Stimulated activated CD4-positive, alpha-beta T cell treated with anti-CD3 and anti-CD28 coated beads, Interleukin-12 subunit alpha, Interleukin-12 subunit beta, amount 100 ng/mL, for 48 hours (primary cell): ENCODE measurements at regions not wholly inside any gene's neighbourhood (a gene's known extent, or its start where the extent isn't known, plus 50 kb on each side); places are given as distances from the start of the nearest gene placed in this dataset.
"Not testable (repeated sequence)": the region's sequence is repeated elsewhere in the genome, so short reads cannot be mapped to it uniquely, and the experiment has no call there.

Experiments
- DNase-seq, 3 donors: peaks; one replicate each; pipeline ENCODE4 v3.0.0-alpha.2; 2020; ENCODE audit warnings: low read depth in 2 of 3, low spot score in 1 of 3

DNA sequence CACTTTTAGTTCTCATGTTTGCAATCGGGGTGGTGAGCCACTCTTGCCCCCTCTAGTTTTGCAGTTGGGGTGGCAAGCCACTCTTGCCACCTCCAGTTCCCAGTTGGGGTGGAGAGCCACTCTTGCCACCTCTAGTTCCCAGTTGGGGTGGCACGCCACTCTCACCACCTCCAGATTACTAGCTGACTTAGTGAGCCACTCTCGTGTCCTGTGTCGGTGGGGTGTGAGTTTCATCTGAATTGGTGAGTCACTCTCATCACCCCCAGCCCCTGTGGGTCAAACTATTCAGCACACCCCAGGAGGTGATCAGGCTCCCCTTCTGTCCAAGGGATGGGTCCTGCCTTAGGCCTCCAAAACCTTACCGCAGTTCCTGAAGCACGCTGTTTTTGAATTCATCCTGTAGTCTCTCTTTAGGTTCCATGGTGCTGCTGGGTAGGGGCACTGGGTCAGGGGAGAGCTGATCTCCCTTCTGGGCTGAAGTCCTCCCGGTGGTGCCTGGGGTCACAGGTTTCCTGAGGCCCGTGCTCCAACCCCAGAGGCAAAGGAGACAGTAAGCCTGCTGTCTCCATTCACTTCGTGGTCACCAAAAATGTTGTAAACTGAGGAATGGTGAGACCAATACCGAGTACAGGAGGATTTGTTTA lies 224.2 kb upstream of the SYNCRIP start:
- no peak for DNase-seq

DNA sequence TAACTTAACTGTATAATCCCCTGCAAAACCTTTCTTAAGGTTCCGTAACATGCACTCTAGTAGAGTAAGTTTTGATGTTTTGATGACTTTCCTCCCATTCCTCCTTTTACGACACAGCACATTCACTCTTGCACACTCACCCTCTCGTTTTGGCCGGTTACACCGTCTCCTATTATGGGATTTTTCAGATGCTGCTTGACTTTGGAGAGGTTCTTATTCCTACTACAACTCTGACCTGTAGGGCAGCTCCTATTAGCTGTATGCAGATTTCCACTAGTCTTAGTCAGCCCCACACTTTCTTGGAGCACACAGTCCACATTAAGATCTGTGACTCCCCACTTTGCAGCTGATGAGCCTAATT lies 223.7 kb upstream of the SYNCRIP start:
- no peak for DNase-seq

DNA sequence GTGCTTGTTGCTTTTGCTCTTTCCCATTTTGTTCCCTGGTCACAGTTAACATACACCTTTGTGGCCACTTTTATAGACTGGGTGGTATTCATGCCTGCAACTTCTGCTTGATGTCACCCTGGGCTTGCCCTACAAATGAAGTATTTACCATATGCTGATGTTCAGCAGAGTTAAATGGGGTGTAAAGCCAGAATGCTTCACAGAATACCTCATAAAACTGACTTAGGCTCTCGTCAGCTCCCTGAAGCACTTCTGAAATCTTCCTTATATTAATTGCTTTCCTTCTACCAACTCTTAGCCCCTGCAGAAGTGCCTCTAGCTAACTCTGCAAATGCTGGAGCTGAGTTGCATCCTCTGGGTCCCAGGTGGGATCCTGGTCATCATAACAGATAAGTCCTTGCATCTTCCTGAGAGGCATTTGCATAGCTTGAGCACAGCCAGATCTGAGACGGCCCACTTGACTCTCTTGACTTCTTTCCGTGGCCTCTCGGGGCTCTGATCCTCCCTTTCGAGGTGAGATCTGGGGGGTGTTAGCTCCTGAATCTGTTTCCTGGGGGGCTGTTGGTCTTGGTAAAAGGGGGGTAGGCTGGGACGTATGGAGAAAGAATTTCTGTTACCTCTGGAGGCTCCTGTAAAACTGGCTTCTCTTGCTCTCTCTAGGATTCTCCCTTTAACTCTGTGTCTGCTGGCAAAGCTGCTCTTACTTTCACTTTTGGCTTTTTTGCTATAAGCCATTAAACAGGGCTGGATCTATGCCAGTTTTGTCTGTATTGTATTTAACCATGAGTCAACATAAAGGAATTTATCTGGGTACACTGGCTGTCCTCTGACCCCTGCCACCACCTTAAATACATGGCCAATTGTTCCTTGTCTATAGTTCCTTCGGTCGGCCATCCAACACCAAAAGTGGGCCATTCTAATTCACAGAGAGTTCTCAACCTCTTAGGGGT lies 223.0 kb upstream of the SYNCRIP start:
- DNase-seq, result no peak

DNA sequence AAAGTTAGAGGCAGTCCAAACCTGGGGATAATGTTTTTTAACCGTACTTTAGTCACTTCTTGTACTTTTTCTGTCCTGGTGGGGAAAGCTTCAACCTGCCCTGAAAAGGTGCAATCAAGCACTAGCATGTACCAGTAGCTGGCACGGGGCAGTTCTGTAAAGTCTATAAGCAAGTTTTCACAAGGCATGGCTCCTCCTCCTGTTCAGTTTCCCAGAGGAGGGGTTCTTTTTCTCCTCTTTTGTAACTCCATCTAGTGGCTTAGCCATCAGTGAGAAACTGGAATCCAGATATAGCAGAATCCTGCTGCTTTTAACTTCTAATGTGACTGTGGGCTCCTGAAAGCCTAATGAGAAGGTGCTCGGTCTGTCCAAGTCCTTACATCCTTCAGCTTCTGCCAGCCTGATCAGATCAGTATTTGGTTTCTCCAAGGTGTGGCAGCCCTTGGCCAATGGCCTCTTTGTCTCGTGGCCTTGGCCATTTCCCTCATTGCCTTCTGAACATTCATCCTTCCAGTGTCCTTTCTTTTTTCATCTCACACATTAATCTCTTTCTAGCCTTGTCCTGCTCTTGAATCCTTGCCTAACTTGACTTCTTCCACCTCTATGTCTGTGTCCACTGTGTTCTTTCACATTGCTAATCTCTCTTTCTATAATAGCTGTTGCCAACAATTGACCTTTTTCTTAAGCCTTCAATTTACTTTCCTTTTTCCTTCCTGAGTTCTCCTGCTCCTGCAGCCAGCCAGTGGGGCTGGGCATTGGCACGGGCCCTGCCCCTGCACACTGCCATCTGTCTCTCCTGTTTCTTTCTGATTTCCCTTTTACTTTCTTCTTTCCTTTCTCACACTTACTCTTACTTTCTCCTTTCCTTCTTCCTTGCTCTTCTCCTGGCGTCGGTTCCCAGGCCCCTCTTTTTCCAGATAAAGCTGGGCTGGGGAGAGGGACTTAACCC lies 222.0 kb upstream of the SYNCRIP start:
- no peak for DNase-seq

DNA sequence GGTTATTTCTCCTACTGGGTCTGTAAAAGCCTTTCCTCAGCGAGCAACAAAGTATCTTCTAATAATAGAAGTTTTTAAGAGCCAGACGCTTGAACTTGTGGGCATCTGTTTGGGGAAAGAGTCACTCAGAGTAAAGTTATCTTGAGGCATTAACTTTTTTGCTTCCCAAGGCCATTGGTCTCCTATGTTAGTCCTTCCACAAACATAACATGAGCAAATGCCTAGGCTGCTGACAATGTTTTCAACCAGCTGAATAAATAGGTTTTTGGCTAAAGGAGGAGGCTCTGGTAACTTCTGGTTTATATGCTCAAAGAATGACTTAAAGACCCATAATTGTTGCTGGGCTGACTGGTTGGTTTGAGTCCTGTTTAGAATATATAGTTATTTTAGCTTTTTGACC lies 213.5 kb upstream of the SYNCRIP start:
- no peak for DNase-seq

DNA sequence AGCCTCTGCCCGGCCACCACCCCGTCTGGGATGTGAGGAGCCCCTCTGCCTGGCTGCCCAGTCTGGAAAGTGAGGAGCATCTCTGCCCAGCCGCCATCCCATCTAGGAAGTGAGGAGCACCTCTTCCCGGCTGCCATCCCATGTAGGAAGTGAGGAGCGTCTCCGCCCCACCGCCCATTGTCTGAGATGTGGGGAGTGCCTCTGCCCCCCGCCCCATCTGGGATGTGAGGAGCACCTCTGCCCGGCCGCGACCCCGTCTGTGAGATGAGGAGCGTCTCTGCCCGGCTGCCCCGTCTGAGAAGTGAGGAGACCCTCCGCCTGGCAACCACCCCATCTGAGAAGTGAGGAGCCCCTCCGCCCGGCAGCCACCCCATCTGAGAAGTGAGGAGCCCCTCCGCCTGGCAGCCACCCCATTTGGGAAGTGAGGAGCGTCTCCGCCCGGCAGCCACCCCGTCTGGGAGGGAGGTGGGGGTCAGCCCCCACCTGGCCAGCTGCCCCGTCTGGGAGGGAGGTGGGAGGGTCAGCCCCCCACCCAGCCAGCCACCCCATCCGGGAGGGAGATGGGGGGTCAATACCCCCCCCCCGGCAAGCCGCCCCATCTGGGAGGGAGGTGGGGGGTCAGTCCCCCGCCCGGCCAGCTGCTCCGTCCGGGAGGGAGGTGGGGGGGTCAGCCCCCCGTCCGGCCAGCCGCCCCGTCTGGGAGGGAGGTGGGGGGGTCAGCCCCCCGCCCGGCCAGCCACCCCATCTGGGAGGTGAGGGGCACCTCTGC lies 195.8 kb upstream of the SYNCRIP start:
- DNase-seq, result not testable (repeated sequence)

DNA sequence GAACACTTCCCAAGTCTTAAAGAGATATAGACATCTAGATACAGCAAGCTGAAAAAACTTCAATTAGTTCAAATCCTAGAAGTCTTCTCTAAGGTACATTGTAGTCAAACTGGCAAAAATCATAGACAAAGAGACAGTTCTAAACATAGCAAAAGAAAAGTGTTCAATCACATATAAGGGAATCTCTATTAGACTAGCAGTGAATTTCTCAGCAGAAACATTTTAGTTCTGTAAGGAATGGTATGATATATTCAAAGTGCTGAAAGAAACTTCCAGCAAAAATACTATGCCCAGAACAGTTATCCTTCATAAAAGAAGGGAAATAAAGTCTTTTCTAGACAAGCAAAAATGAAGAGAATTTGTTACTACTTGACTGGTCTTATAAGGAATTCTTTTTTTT lies 186.3 kb upstream of the SYNCRIP start:
- no peak for DNase-seq

DNA sequence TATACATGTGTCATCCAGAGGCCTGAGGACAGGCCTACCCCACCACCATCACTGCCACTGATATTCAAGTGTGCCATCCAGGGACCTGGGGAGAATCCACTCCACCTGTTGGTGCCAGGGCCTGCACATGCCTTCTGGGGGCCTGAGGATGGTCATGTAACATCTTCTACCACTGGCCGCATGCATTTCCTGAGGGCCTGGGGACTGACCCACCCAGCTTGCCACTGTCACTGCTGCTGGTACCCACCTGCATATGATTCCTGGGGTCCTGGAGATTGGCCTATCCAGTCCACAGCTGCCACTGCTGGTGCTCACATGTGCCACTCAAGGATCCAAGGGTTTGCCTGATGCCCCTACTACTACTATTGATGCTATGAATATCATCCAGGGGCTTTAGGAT lies 184.3 kb upstream of the SYNCRIP start:
- DNase-seq, result no peak

DNA sequence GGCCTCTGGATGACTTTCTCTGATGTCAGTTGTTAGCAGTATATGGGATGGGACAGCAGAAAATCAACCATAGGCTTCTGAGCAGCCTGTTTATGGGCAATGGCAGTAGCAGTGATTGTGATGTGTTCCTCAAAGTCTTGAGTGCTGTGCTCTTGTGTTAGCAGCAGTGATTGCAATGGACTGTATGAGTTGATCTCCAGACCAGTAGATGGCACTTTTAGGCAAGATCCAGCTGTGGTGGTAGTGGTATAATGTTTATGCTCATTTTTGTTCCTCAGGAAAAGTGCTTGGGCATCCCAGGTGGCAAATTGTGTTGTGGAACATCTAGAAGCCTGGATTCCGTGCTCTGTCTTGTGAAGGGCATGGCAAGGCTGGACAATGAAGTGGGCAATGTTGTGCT lies 181.6 kb upstream of the SYNCRIP start:
- DNase-seq, result no peak

DNA sequence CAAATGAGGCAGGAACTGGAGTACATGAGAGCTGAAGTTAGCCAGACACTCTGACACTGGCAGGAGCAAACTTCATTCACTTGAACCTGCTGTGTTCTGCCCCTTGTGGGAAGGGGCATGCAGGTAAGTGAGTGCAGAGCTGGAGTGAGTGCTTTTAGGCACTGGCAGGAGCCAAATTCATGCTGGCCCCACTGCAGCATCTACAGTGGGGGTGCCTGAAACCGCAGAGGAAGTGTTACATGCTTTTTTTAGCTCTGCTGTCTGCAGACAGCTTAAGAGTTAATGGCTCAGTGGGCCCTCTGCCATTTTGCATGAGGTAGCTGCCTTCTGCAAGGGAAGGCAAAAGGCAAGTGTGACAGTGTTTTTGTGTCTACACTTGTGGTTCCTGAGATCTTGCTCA lies 167.9 kb upstream of the SYNCRIP start:
- no peak for DNase-seq

DNA sequence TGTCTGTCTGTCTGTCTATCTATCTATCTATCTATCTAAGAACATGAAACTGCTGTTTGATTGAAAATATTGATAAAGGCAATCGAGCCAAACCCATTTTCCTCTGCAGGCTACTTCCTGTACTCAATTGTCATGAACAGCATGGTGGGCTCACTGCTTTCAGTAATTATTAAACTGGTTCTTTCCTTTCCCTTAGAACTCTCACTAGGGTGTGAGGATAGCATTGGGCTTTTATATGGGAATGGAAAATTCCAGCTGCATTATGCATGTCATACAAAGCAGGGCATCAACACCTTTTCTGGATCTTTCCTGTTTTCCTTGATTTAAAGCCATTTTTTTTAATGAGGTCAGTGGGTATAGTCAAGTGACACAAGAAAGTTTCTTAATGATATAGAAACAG lies 161.0 kb upstream of the SYNCRIP start:
- no peak for DNase-seq

DNA sequence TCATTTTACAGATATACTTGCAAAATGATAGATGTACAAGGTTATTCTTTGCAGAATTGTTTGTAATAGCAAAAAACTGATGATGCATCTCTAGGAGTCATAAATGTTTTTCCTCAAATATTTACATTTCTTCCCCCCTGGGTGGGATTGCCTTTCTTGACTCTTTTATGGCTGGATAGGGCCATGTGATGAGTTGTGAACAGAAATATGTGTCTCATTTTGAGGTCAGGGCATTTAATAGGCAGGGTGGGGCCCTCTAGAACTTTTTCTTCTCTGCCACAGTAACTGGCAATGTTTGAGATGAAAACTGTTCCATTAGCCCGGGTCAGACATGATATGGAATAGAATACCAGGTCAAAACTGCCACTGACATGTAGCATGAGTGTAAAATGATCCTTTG lies 159.5 kb upstream of the SYNCRIP start:
- DNase-seq, result no peak

DNA sequence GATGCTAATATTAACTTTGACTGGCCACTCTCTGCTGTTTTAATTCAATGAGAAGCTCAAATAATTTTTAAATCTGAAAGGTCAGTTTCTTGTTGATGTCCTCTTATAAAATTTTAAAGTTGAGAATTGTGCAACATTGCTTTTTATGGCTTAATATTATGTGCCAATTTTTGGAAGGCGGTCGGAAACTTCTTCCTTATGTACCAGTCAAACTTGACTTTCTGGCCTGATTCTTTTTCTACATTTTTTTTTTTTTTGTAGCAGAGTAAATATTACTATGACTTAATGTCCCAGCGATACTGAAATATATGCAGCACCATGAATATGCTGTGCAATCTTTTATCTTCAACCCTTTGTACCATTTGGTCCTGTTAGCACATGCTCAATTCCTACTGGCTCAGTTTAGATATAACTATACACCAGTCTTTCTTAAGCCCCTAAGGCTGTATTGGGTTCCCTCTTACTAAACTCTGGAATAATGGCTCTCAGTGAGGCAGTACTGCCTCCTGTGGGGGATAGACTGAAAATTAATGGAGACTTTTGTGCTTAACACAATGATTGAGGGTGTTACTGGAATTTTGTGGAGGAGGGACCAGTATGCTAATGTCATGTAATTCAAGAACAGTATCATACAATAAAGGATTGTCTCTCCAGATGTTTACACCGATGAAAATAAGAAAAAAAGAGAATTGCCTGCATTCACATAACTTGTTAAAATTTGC lies 156.4 kb upstream of the SYNCRIP start:
- DNase-seq, result no peak

DNA sequence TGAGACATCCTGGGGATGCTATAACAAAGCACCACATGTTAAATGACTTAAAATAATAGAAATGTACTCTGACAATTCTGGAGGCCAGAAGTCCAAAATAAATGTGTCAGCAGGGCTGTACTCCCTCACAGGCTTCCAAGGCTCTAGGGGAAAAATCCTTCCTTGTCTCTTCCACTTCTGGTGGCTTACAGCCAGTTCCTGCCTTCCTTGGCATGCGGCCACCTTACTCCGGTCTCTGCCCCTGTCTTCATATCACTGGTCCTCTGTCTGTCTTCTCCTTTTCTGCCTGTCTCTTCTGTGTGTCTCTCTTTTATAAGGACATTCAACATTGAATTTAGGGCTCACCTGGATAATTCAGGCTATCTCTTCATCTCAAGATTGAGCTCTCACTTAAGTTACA lies 155.3 kb upstream of the SYNCRIP start:
- no peak for DNase-seq

DNA sequence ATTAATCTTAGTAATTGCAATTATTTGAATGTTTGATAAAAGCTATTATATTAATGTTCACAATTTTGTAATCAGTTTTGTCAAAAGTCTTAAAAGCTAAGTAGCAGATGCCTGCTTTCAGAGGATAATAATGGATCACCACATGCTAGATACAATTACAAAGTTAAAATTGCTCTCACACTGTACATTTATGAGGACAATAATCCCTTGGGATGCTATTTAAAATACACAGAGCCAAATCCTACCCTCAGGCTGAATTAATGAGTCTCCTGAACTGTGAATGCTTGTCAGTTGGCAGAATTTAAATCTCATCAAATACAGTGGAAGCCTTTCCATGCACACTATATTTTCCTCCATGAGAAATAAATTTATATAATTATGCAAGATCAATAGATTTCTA lies 153.3 kb upstream of the SYNCRIP start:
- no peak for DNase-seq

DNA sequence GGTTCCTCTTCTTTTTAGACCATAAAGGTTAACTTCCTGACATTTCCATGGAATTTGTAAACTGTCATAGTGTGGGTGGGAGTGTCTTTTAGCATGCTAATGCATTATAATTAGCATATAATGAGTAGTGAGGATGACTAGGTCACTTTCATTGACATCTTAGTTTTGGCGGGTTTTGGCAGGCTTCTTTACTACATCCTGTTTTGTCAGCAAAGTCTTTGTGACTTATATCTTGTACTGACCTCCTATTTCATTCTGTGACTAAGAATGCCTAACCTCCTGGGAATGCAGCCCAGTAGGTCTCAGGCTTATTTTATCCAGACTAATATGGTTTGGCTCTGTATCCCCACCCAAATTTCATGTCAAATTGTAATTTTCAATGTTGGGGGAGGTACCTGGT lies 149.6 kb upstream of the SYNCRIP start:
- DNase-seq, result no peak

DNA sequence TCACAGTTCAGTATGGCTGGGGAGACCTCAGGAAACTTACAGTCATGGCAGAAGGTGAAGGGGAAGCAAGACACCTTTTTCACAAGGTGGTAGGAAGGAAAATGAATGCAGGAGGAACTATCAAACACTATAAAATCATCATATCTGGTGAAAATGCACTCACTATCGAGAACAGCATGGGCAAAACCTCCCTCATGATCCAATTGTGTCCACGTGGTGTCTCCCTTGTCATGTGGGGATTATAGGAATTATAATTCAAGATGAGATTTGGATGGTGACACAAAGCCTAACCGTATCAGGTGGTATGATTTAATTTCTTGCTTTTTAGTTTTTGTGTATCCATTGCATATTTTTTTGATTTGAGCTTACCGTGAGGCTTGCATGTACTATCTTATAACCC lies 133.2 kb upstream of the SYNCRIP start:
- no peak for DNase-seq

DNA sequence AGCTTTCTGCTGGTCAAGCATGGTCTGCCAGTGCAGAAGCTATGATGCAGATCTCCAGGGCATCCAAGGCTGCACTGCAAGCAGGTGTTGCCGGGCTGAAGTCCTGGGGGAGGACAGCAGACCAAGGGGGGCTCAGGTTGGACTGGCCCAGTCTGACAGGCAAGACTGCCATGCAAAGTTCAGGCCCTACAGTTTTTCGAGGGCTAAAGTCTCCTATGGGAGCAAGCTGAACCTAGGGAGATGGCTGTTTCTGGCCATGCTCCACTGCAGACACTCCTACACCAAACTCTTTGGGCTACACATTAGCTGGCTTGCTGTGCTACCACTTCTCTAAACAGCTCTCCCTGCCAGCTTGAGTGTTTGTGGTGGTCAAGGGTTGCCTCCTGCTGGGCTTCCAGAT lies 130.0 kb upstream of the SYNCRIP start:
- DNase-seq, result no peak

DNA sequence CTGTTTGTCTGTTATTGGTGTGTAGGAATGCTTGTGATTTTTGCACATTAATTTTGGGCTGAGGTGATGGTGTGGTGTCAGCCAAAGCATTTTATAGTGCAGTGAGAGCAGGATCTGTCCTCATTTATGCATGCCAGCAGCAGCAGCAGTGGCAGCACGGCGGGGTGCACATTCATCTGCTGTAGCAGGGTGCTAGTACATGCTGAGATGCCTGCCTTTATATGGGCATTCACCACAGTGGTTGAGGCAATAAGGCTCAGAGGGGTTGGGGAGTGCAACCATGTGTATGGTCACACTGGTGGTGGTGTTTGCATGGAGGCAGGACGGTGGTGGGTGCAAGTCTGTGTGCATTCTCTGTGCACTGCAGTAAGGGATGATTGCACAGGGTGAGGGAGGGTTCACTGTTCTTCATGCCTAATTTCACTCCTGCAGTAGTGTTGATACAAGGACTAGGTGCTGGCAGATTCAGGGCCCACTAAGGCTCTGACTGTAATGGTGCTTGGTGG lies 129.3 kb upstream of the SYNCRIP start:
- DNase-seq, result no peak

DNA sequence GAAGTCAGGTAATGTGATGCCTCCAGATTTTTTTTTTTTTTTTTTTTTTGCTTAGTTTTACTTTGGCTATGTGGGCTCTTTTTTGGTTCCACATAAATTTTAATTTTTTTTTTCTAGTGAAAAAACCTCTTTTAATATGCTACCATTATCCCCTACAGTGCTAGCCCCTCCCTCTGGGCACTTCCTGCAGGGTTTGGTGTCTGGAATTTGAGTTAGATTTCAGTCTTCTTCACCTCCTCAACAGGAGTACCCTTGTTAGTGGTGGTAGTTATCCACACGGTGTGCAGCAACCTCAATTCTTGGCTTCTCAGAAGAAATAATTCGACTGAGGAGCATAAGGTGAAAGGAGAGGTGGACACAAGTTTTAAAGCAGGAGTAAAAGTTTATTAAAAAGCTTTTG lies 128.8 kb upstream of the SYNCRIP start:
- DNase-seq, result no peak
